ENCODE measurements at regions not wholly inside any gene's neighbourhood (a gene's known extent, or its start where the extent isn't known, plus 50 kb on each side); places are given as distances from the start of the nearest gene placed in this dataset.

DNA sequence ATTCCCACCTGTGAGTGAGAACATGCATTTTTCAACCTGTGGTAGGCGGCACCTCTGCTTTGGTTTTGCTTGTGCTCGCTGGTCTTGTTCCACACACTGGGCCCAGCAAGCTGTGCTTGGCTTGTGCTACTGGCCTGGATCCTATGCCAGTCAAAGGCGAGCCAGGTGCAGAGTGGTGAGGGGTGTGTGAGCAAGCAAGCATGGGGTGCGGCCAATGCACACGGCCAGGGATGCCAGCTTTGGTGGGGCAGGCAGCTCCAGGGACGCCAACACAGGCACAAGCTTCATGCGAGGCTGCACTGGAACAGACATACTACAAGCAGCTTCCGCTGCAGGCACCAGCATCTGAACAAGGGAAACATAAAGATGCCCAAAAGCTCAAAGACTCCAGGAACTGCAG is 654.9 kb upstream of the EYS start:
- intact Hi-C loops (cut with DNase I, micrococcal nuclease): no loop called here
- Histone ChIP-seq H3K9me3 (ENCODE audit: control insufficient read depth in 1 of 2, insufficient read depth in 1 of 2, low read length in 2 of 2) (peaks cover 0 to 18% of the 10 kb centered on the region in 2 experiments), H3K27ac (ENCODE audit: low read depth in 1 of 2, low read length in 2 of 2) (no peak overlapping the region), H3K4me1 (ENCODE audit: insufficient read depth, low read length) (no peaks in the 10 kb centered on the region), H3K27me3 (ENCODE audit: control insufficient read depth in 1 of 2, insufficient read depth in 2 of 2, low read length in 2 of 2) (no peaks in the 10 kb centered on the region), H3K36me3 (ENCODE audit: insufficient read depth, low read length) (no peaks in the 10 kb centered on the region), H3K4me3 (ENCODE audit: low read length) (no peak overlapping the region)
- H3K4me1 Mint-ChIP-seq (ENCODE audit: low read depth): no peaks in the 10 kb centered on the region
- DNase-seq (no peak), ATAC-seq (ENCODE audit: poor library complexity) (no peak)
- H3K9me3 Mint-ChIP-seq: peaks cover 2% of the 10 kb centered on the region
- CTCF ChIA-PET: no interaction called here
- no peak for TF ChIP-seq CTCF (IDR thresholded peaks at IDR 0.05)
- H3K4me3 Mint-ChIP-seq: no peak overlapping the region
- POLR2A ChIA-PET: no interaction called here
- H3K36me3 Mint-ChIP-seq (ENCODE audit: low read depth): no peaks in the 10 kb centered on the region
- no peak overlapping the region for H3K27ac Mint-ChIP-seq
- no peaks in the 10 kb centered on the region for H3K27me3 Mint-ChIP-seq

DNA sequence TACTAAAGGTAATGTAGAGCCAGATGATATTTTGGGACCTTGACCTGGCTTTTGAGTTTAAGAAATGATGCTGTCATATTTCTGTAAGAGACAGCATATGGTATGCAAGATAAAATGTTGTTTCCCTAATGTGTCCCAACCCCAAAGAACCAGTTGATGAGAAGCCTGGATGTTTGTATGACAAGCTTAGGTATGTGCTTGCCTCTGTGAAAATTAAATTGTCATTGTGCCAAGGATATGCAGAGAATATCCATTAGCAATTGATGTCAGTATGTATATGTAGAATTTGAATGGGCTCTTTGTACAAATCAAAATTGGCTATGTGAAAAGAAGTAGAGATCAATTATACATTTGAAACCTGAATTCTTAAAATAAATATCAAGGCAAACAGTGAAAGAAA is 650.8 kb upstream of the EYS start:
- H3K36me3 ChIP-seq (ENCODE audit: insufficient read depth, low read length): no peaks in the 10 kb centered on the region
- intact Hi-C loops (cut with DNase I, micrococcal nuclease): no loop called here
- Mint-ChIP-seq H3K4me3 (no peak overlapping the region), H3K27me3 (no peaks in the 10 kb centered on the region), H3K27ac (no peak overlapping the region), H3K9me3 (peaks cover 6% of the 10 kb centered on the region), H3K36me3 (ENCODE audit: low read depth) (no peaks in the 10 kb centered on the region), H3K4me1 (ENCODE audit: low read depth) (no peaks in the 10 kb centered on the region)
- POLR2A ChIA-PET: no interaction called here
- ATAC-seq (ENCODE audit: poor library complexity): no peak
- H3K4me3 ChIP-seq (ENCODE audit: low read length): no peak overlapping the region
- CTCF ChIA-PET: no interaction called here
- H3K27ac ChIP-seq (ENCODE audit: low read depth in 1 of 2, low read length in 2 of 2): no peak overlapping the region
- H3K27me3 ChIP-seq (ENCODE audit: control insufficient read depth in 1 of 2, insufficient read depth in 2 of 2, low read length in 2 of 2): no peaks in the 10 kb centered on the region
- peaks cover 0 to 16% of the 10 kb centered on the region in 2 experiments for H3K9me3 ChIP-seq (ENCODE audit: control insufficient read depth in 1 of 2, insufficient read depth in 1 of 2, low read length in 2 of 2)
- no peak for DNase-seq
- H3K4me1 ChIP-seq (ENCODE audit: insufficient read depth, low read length): no peaks in the 10 kb centered on the region
- TF ChIP-seq CTCF (IDR thresholded peaks at IDR 0.05): no peak

DNA sequence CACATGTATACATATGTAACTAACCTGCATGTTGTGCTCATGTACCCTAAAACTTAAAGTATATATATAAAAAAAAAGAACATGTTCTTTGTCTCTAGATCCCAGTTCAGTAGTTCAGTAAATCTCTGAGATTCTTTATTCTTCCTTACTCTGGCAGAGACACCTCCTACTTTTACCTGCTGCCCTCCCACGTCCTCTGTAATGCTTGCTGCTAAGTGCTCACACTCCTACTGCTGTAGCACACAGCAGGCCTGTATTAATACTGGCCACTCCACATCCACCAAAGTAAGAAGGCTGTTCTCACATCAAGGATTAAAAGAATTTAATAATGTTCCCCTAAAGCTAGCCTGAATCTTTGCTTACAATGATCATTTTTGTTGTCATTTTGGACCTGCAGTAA is 648.4 kb upstream of the EYS start:
- ChIA-PET POLR2A (no interaction called here), CTCF (no interaction called here)
- no peak overlapping the region for H3K27ac Mint-ChIP-seq

More for the DNA sequence above, 648.4 kb upstream of the EYS start:
- Mint-ChIP-seq H3K4me1 (ENCODE audit: low read depth) (no peaks in the 10 kb centered on the region), H3K36me3 (ENCODE audit: low read depth) (no peaks in the 10 kb centered on the region), H3K9me3 (peaks cover 6% of the 10 kb centered on the region), H3K4me3 (no peak overlapping the region), H3K27me3 (no peaks in the 10 kb centered on the region)
- no peak overlapping the region for H3K4me3 ChIP-seq (ENCODE audit: low read length)
- no peaks in the 10 kb centered on the region for H3K36me3 ChIP-seq (ENCODE audit: insufficient read depth, low read length)
- DNase-seq (no peak), ATAC-seq (ENCODE audit: poor library complexity) (no peak)
- no peaks in the 10 kb centered on the region for H3K27me3 ChIP-seq (ENCODE audit: control insufficient read depth in 1 of 2, insufficient read depth in 2 of 2, low read length in 2 of 2)
- H3K27ac ChIP-seq (ENCODE audit: low read depth in 1 of 2, low read length in 2 of 2): no peak overlapping the region
- intact Hi-C loops (cut with DNase I, micrococcal nuclease): no loop called here
- H3K4me1 ChIP-seq (ENCODE audit: insufficient read depth, low read length): no peaks in the 10 kb centered on the region
- H3K9me3 ChIP-seq (ENCODE audit: control insufficient read depth in 1 of 2, insufficient read depth in 1 of 2, low read length in 2 of 2): peaks cover 0 to 3% of the 10 kb centered on the region in 2 experiments
- TF ChIP-seq CTCF (IDR thresholded peaks at IDR 0.05): no peak
